H1 (cell line): ENCODE measurements at regions not wholly inside any gene's neighbourhood (a gene's known extent, or its start where the extent isn't known, plus 50 kb on each side); places are given as distances from the start of the nearest gene placed in this dataset.

Experiments used
- CTCF ChIA-PET: fragments of 300-600 bp; sonication (Branson Sonifier 250); formaldehyde crosslinking; loops from one replicate; lab custom pipeline; 2021; ENCODE audit not compliant: partially characterized antibody; lab: Charles Lee
- POLR2A ChIA-PET: fragments of 300-600 bp; sonication (Branson Sonifier 250); formaldehyde crosslinking; loops from one replicate; lab custom pipeline; 2021; ENCODE audit warnings: inconsistent platforms; ENCODE audit not compliant: partially characterized antibody; lab: Charles Lee
- DNase-seq, 2 experiments: peaks; one replicate each; pipeline versions ENCODE4 v3.0.0 to v3.0.0-alpha.2; 2010 to 2022; ENCODE audit warnings: low spot score in 2 of 2, low read depth in 1 of 2, mixed read lengths in 1 of 2
- FAIRE-seq: peaks from 2 replicates; lab custom pipeline; 2011; peaks lifted over from hg19 to GRCh38; lab: Jason Lieb, UNC
- H2AFZ ChIP-seq: 2 replicates; pipeline ENCODE4 v1.8.1; 2012; ENCODE audit warnings: low read length, inconsistent platforms
- H2AK5ac ChIP-seq: 2 replicates; pipeline ENCODE4 v1.6.1; 2013; ENCODE audit warnings: low read depth, low read length
- H2BK120ac ChIP-seq: replicated peaks from 2 replicates; pipeline ENCODE3; 2013; ENCODE audit warnings: low read depth, low read length, inconsistent platforms
- H2BK12ac ChIP-seq: 2 replicates; pipeline ENCODE4 v1.6.1; 2013; ENCODE audit warnings: low read depth, low read length
- H2BK15ac ChIP-seq: 2 replicates; pipeline ENCODE4 v1.6.1; 2013; ENCODE audit warnings: low read length
- H2BK20ac ChIP-seq: 2 replicates; pipeline ENCODE4 v1.6.1; 2013; ENCODE audit warnings: low read length
- H2BK5ac ChIP-seq: 2 replicates; pipeline ENCODE4 v1.6.1; 2013; ENCODE audit warnings: low read depth, low read length
- H3K14ac ChIP-seq: 2 replicates; pipeline ENCODE4 v1.6.1; 2013; ENCODE audit warnings: inconsistent platforms; ENCODE audit not compliant: insufficient read length
- H3K18ac ChIP-seq: 2 replicates; pipeline ENCODE4 v1.6.1; 2013; ENCODE audit warnings: low read length; ENCODE audit errors: extremely low read depth
- H3K23ac ChIP-seq: 2 replicates; pipeline ENCODE4 v1.6.1; 2013; ENCODE audit warnings: inconsistent platforms; ENCODE audit not compliant: insufficient read length
- H3K23me2 ChIP-seq: 2 replicates; pipeline ENCODE4 v1.6.1; 2013; ENCODE audit warnings: low read depth, low read length
- H3K27ac ChIP-seq: 2 replicates; pipeline ENCODE4 v1.6.1; 2011; ENCODE audit warnings: low read depth, low read length, inconsistent platforms
- H3K27me3 ChIP-seq, 4 experiments: replicated peaks in 1 of 4; 1 replicate in 1 of 4; 2 replicates in 3 of 4; pipeline versions ENCODE4 v1.6.1 to v1.8.1; 2011 to 2013; ENCODE audit warnings: low read length in 3 of 4, mild to moderate bottlenecking in 3 of 4, inconsistent platforms in 2 of 4, mixed read lengths in 2 of 4, moderate library complexity in 1 of 4; ENCODE audit not compliant: control insufficient read depth in 3 of 4, insufficient read depth in 3 of 4; ENCODE audit errors: extremely low read depth in 1 of 4
- H3K36me3 ChIP-seq, 4 experiments: 2 replicates each; pipeline versions ENCODE4 v1.6.1 to v1.8.1; 2011 to 2013; ENCODE audit warnings: mild to moderate bottlenecking in 4 of 4, low read length in 3 of 4, moderate library complexity in 2 of 4, control low read depth in 1 of 4, inconsistent platforms in 1 of 4; ENCODE audit not compliant: insufficient read depth in 4 of 4, control insufficient read depth in 2 of 4
- H3K4ac ChIP-seq: replicated peaks from 2 replicates; pipeline ENCODE3; 2013; ENCODE audit warnings: low read length, low read depth, mixed read lengths, inconsistent platforms; ENCODE audit not compliant: insufficient read length
- H3K4me1 ChIP-seq, 4 experiments: replicated peaks in 1 of 4; 1 replicate in 1 of 4; 2 replicates in 3 of 4; pipeline versions ENCODE4 v1.6.1 to v1.8.1; 2011 to 2013; ENCODE audit warnings: low read length in 3 of 4, inconsistent platforms in 2 of 4, mixed read lengths in 1 of 4; ENCODE audit not compliant: insufficient read depth in 4 of 4, control insufficient read depth in 3 of 4
- H3K4me2 ChIP-seq, 2 experiments: 2 replicates each; pipeline versions ENCODE4 v1.6.1 to v1.8.1; 2011 to 2013; ENCODE audit warnings: low read depth in 2 of 2, low read length in 2 of 2, control low read depth in 1 of 2, inconsistent platforms in 1 of 2, mild to moderate bottlenecking in 1 of 2; ENCODE audit not compliant: insufficient read depth in 1 of 2
- H3K4me3 ChIP-seq, 4 experiments: fragments of 200-600, 300-600 bp in 1 of 4; sonication (generic), shearing (Covaris generic), sonication (Bioruptor Twin) in 1 of 4; 2 replicates each; pipeline versions ENCODE4 v1.5.1 to v1.8.1; 2011 to 2016; ENCODE audit warnings: low read length in 4 of 4, low read depth in 3 of 4, control low read depth in 2 of 4, inconsistent platforms in 2 of 4, mild to moderate bottlenecking in 2 of 4, mixed read lengths in 1 of 4, moderate library complexity in 1 of 4; ENCODE audit not compliant: insufficient read depth in 2 of 4; ENCODE audit errors: extremely low read depth in 1 of 4
- H3K56ac ChIP-seq: replicated peaks from 2 replicates; pipeline ENCODE3; 2013; ENCODE audit warnings: low read depth, mild to moderate bottlenecking, mixed read lengths, low read length, inconsistent platforms; ENCODE audit not compliant: insufficient read length
- H3K79me1 ChIP-seq: 2 replicates; pipeline ENCODE4 v1.6.1; 2013; ENCODE audit warnings: low read depth, low read length, control low read depth
- H3K79me2 ChIP-seq, 2 experiments: 2 replicates each; pipeline versions ENCODE4 v1.6.1 to v1.8.1; 2012 to 2013; ENCODE audit warnings: low read length in 2 of 2, mild to moderate bottlenecking in 2 of 2, inconsistent platforms in 1 of 2; ENCODE audit not compliant: insufficient read depth in 2 of 2, control insufficient read depth in 1 of 2
- H3K9ac ChIP-seq, 4 experiments: replicated peaks in 1 of 4; 1 replicate in 1 of 4; 2 replicates in 3 of 4; pipeline versions ENCODE4 v1.6.1 to v1.8.1; 2011 to 2013; ENCODE audit warnings: low read depth in 3 of 4, low read length in 3 of 4, control low read depth in 2 of 4, mild to moderate bottlenecking in 2 of 4, moderate library complexity in 2 of 4, inconsistent platforms in 1 of 4; ENCODE audit errors: extremely low read depth in 1 of 4
- H3K9me3 ChIP-seq, 2 experiments: 2 replicates each; pipeline versions ENCODE4 v1.6.1 to v1.8.1; 2012 to 2013; ENCODE audit warnings: mild to moderate bottlenecking in 2 of 2, moderate library complexity in 2 of 2, control low read depth in 1 of 2, inconsistent platforms in 1 of 2, low read depth in 1 of 2, low read length in 1 of 2, mixed read lengths in 1 of 2; ENCODE audit not compliant: insufficient read depth in 2 of 2
- H4K20me1 ChIP-seq, 2 experiments: replicated peaks in 1 of 2; 2 replicates each; pipeline versions ENCODE3 to v1.8.1; 2011 to 2013; ENCODE audit warnings: inconsistent platforms in 2 of 2, low read length in 2 of 2, mild to moderate bottlenecking in 1 of 2; ENCODE audit not compliant: insufficient read depth in 2 of 2, control insufficient read depth in 1 of 2
- H4K5ac ChIP-seq: 2 replicates; pipeline ENCODE4 v1.6.1; 2013; ENCODE audit warnings: low read length, low read depth, mixed read lengths, inconsistent platforms; ENCODE audit not compliant: insufficient read length
- H4K8ac ChIP-seq: 2 replicates; pipeline ENCODE4 v1.8.0; 2013; ENCODE audit warnings: mild to moderate bottlenecking, moderate library complexity, low read length, inconsistent platforms; ENCODE audit not compliant: insufficient read depth; ENCODE audit errors: extremely low read depth
- H4K91ac ChIP-seq: replicated peaks from 2 replicates; pipeline ENCODE3; 2013; ENCODE audit warnings: low read length, mixed read lengths, inconsistent platforms; ENCODE audit not compliant: insufficient read length
- ASH2L ChIP-seq: fragments of 200-600, 300-600 bp; sonication (generic); IDR thresholded peaks from one replicate; pipeline ENCODE4 v1.7.1; 2017; ENCODE audit warnings: low read length
- BCL11A ChIP-seq, 2 experiments: IDR thresholded peaks; one replicate each; pipeline ENCODE4 v1.6.1; 2011; ENCODE audit warnings: low read depth in 2 of 2, low read length in 2 of 2, mild to moderate bottlenecking in 2 of 2
- CEBPB ChIP-seq: IDR thresholded peaks from 2 replicates; pipeline ENCODE4 v1.6.1; 2012; ENCODE audit warnings: low read depth, low read length
- CTCF ChIP-seq, 3 experiments: IDR thresholded peaks; 1 replicate in 2 of 3; 2 replicates in 1 of 3; pipeline versions ENCODE4 v1.5.1 to v1.6.1; 2011; ENCODE audit warnings: low read length in 3 of 3, mild to moderate bottlenecking in 3 of 3, inconsistent platforms in 2 of 3, low read depth in 1 of 3, moderate library complexity in 1 of 3; ENCODE audit not compliant: insufficient read depth in 1 of 3; ENCODE audit errors: control extremely low read depth in 1 of 3
- E2F6 ChIP-seq: IDR thresholded peaks from 2 replicates; pipeline ENCODE4 v1.6.1; 2012; ENCODE audit warnings: inconsistent platforms
- MAFK ChIP-seq: IDR thresholded peaks from 2 replicates; pipeline ENCODE4 v1.6.1; 2012; ENCODE audit warnings: low read depth, mild to moderate bottlenecking, improper control_type of control experiment, low read length
- SP4 ChIP-seq: IDR thresholded peaks from 2 replicates; pipeline ENCODE4 v1.6.1; 2012; ENCODE audit warnings: low read length, inconsistent platforms
- WGBS, 2 experiments: shearing (Covaris generic) in 1 of 2; methylation state at CpG; one replicate each; pipeline versions ENCODE4 v1.1.6 to v1.1.7; 2013 to 2015; ENCODE audit warnings: low lambda C conversion rate in 2 of 2, mixed read lengths in 2 of 2, inconsistent platforms in 1 of 2, low coverage in 1 of 2, missing lambda C conversion rate in 1 of 2; ENCODE audit not compliant: insufficient replicate concordance in 2 of 2, insufficient coverage in 1 of 2, insufficient read length in 1 of 2; ENCODE audit errors: extremely low coverage in 1 of 2, missing lambda C conversion rate in 1 of 2; 5-methylcytosine and 5-hydroxymethylcytosine counted together
- TF ChIP-seq, protein P1 (sequence below): IDR thresholded peaks from 2 replicates; pipeline ENCODE4 v1.6.1; 2012; ENCODE audit warnings: inconsistent platforms

DNA sequence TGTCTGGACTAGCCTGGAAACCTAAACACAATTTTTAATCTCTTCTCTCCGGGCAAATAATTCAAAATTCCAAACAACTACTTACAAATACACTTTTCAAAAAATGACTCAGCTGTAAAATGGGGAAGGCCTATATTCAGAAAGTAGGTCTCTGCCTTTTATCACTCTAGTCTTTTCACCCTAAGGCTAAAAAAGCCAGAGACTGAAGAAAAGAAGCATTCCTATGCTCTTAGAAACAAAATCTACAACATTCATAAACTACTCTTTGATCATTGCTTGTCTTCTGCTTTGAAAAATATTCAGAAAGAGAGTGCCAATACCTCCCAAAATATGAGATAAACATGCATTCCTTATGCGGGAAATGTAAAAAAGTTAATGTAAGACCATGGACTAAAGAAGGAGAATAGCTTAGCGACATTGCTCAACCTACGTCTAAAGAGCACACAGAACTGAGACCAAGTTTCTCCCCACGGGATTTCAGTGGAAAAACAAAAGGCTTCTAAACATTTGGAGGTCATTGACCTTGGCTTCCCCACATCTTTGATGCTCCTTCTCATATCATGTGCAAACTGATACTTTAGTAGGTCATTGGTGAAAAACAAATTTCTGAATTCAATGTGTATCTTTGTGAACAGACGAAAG, 74.4 kb upstream of the EPB41L3 start:
- no peak for FAIRE-seq
- no peak overlapping the region for H3K23ac ChIP-seq
- no peak overlapping the region for H3K9ac ChIP-seq
- POLR2A ChIA-PET: no interaction called here
- no peaks in the 10 kb centered on the region for H3K4me1 ChIP-seq
- no peak overlapping the region for H4K91ac ChIP-seq
- TF ChIP-seq, protein P1, sequence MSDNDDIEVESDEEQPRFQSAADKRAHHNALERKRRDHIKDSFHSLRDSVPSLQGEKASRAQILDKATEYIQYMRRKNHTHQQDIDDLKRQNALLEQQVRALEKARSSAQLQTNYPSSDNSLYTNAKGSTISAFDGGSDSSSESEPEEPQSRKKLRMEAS: no peak
- TF ChIP-seq MAFK: no peak
- no peak for TF ChIP-seq CEBPB
- no peak for TF ChIP-seq E2F6
- no peak for TF ChIP-seq ASH2L
- no peak for TF ChIP-seq BCL11A (IDR thresholded peaks at IDR 0.05; ENCODE audit: low read depth in 2 of 2, low read length in 2 of 2)
- TF ChIP-seq CTCF (IDR thresholded peaks at IDR 0.05; ENCODE audit: control extremely low read depth in 1 of 3, insufficient read depth in 1 of 3, low read depth in 1 of 3, low read length in 3 of 3): no peak
- TF ChIP-seq SP4: no peak
- TF ChIP-seq, all 59 proteins: peak for 0
- H3K4ac ChIP-seq: no peak overlapping the region
- H3K36me3 ChIP-seq: no peaks in the 10 kb centered on the region
- no peak overlapping the region for H4K8ac ChIP-seq
- no peak for DNase-seq
- no peak overlapping the region for H2BK120ac ChIP-seq
- no peaks in the 10 kb centered on the region for H3K79me2 ChIP-seq
- no peaks in the 10 kb centered on the region for H3K79me1 ChIP-seq
- no peaks in the 10 kb centered on the region for H3K23me2 ChIP-seq
- H3K27me3 ChIP-seq: no peaks in the 10 kb centered on the region
- no peak overlapping the region for H3K14ac ChIP-seq
- no peak overlapping the region for H4K5ac ChIP-seq
- no peak overlapping the region for H2BK5ac ChIP-seq
- CTCF ChIA-PET: no interaction called here
- H2BK12ac ChIP-seq: no peak overlapping the region
- no peak overlapping the region for H2AFZ ChIP-seq
- H3K18ac ChIP-seq: no peak overlapping the region
- H2BK20ac ChIP-seq: no peak overlapping the region
- H3K27ac ChIP-seq: no peak overlapping the region
- H4K20me1 ChIP-seq: no peaks in the 10 kb centered on the region
- H3K4me2 ChIP-seq: no peak overlapping the region
- H2BK15ac ChIP-seq: no peak overlapping the region
- H3K56ac ChIP-seq: no peak overlapping the region
- no peak overlapping the region for H2AK5ac ChIP-seq
- WGBS, 2 experiments: 88 to 100% methylated on average over 1 to 6 of the region's 6 CpGs
- no peaks in the 10 kb centered on the region for H3K9me3 ChIP-seq
- no peak overlapping the region for H3K4me3 ChIP-seq
